ENCODE measurements at regions not wholly inside any gene's neighbourhood (a gene's known extent, or its start where the extent isn't known, plus 50 kb on each side); places are given as distances from the start of the nearest gene placed in this dataset.

DNA sequence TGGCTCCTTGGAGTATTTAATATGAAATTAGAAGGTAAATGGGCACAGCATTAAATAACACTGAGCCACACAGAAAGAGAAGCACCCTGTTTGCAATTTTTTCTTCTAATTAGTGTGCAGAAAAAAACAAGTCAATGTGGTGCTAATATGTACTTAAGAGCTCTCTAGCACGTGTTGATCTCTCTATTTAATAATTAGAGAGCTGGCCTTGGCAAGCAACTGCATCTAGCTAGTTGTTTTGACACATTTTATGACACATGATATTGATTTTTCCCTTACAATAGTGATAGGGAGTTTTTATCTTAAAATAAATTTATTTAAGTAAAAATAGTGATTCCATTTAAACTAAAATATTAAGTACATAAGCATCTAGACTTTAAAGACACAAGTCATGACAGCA is 54.5 kb upstream of the NUDT12 start:
- no peak for DNase-seq

DNA sequence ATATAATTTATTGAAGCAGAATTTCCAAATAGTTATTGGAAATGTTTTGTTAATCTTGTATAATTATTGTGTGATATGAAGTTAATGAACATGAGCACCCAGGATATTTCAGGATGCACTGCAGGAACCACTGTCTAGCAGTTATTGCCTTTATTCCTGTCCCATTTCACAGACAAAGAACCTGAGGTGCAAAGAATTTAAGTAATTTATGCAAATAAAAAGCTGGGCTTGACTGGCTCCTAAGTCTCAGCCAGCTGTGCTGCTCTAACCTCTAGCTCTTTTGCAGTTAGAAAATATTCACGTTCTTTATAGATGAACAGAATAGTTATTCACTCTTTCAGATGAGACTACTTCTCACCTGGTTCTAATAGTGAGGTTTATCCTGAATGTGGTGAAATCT is 50.0 kb upstream of the NUDT12 start:
- DNase-seq: no peak

Data from NCI-H187 treated with DMSO at 0.1 percent for 48 hours (cell line).